H1 (cell line): ENCODE measurements at regions not wholly inside any gene's neighbourhood (a gene's known extent, or its start where the extent isn't known, plus 50 kb on each side); places are given as distances from the start of the nearest gene placed in this dataset.

Source experiments
- BCL11A ChIP-seq, 2 experiments: IDR thresholded peaks; one replicate each; pipeline ENCODE4 v1.6.1; 2011; ENCODE audit warnings: low read depth in 2 of 2, low read length in 2 of 2, mild to moderate bottlenecking in 2 of 2

DNA sequence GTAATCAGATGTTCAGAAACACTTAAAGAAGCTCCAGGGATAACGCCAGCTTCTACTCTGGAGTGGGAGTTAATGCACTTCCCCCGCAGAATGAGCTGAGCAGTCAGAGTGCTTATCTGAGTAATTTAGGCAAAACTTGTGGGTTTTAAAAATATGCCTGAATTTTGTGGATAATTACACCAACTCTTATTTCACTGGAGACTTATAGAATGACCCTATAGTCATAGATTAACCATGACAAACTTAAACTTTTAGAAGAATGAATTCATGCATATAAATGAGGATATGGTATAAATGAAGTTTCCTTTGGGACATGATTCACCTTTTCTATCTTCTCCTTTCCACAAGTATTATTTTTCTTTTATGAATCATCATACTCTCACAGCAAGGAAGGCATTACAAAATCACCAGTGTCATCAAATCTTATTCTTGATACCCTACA is 241.1 kb upstream of the FBXO33 start (continued):
- TF ChIP-seq BCL11A (IDR thresholded peaks at IDR 0.05; ENCODE audit: low read depth in 2 of 2, low read length in 2 of 2): no peak
